Activated CD8-positive, alpha-beta memory T cell treated with anti-CD3 and anti-CD28 coated beads, Interleukin-2, amount 10 ng/mL, durations not matched to agents 7 days and 5 days (primary cell): ENCODE measurements at regions not wholly inside any gene's neighbourhood (a gene's known extent, or its start where the extent isn't known, plus 50 kb on each side); places are given as distances from the start of the nearest gene placed in this dataset.

ENCODE experiments used
- ATAC-seq: fragments of 150-1000 bp; cut with Tn5 transposase; one replicate; pipeline ENCODE4 v1.10.0; 2021; ENCODE audit warnings: moderate library complexity
- CTCF ChIA-PET: fragments of 350-600 bp; sonication (Branson Sonifier 250); formaldehyde crosslinking; loops from one replicate; lab custom pipeline; 2021; ENCODE audit warnings: antibody characterized with exemption; lab: Charles Lee
- DNase-seq: peaks from one replicate; pipeline ENCODE4 v3.0.0-alpha.2; 2020
- H3K27ac Mint-ChIP-seq: one replicate; pipeline ENCODE4 v1.8.0; 2021; ENCODE audit warnings: mild to moderate bottlenecking, mixed read lengths
- H3K27me3 Mint-ChIP-seq: one replicate; pipeline ENCODE4 v1.8.0; 2021; ENCODE audit warnings: mixed read lengths
- H3K36me3 Mint-ChIP-seq: one replicate; pipeline ENCODE4 v1.8.0; 2021; ENCODE audit warnings: mild to moderate bottlenecking, mixed read lengths
- H3K4me1 Mint-ChIP-seq: one replicate; pipeline ENCODE4 v1.8.0; 2021; ENCODE audit warnings: mixed read lengths
- H3K4me3 Mint-ChIP-seq: one replicate; pipeline ENCODE4 v1.8.0; 2021; ENCODE audit warnings: mild to moderate bottlenecking, moderate library complexity, mixed read lengths
- H3K9me3 Mint-ChIP-seq: one replicate; pipeline ENCODE4 v1.8.0; 2022; ENCODE audit warnings: low read depth, mixed read lengths

- CTCF ChIA-PET, result no interaction called here
Measured at GRCh38 chr5:118451697-118452247, 536.6 kb downstream of the DTWD2 start.

GRCh38 chr5:118450554-118451332 lies 537.6 kb downstream of the DTWD2 start:
- Mint-ChIP-seq H3K4me1 (no peaks in the 10 kb centered on the region), H3K4me3 (no peak overlapping the region), H3K36me3 (no peaks in the 10 kb centered on the region), H3K27ac (no peak overlapping the region), H3K27me3 (no peaks in the 10 kb centered on the region), H3K9me3 (no peaks in the 10 kb centered on the region)
- DNase-seq, result no peak
- CTCF ChIA-PET, result no interaction called here
- no peak for ATAC-seq

More at GRCh38 chr5:118451697-118452247, 536.6 kb downstream of the DTWD2 start:
- Mint-ChIP-seq H3K4me3 (no peak overlapping the region), H3K27ac (no peak overlapping the region), H3K4me1 (no peaks in the 10 kb centered on the region), H3K36me3 (no peaks in the 10 kb centered on the region), H3K27me3 (no peaks in the 10 kb centered on the region), H3K9me3 (no peaks in the 10 kb centered on the region)
- DNase-seq, result no peak
- ATAC-seq, result no peak

- H3K4me3 Mint-ChIP-seq, result no peak overlapping the region
Measured at GRCh38 chr5:118447350-118447749, 541.0 kb downstream of the DTWD2 start.

GRCh38 chr5:118441956-118442355 lies 546.4 kb downstream of the DTWD2 start:
- CTCF ChIA-PET, result no interaction called here
- Mint-ChIP-seq H3K9me3 (no peaks in the 10 kb centered on the region), H3K4me1 (no peaks in the 10 kb centered on the region), H3K4me3 (no peak overlapping the region), H3K27me3 (no peaks in the 10 kb centered on the region), H3K36me3 (no peaks in the 10 kb centered on the region), H3K27ac (no peak overlapping the region)
- ATAC-seq (no peak), DNase-seq (no peak)

More at GRCh38 chr5:118447350-118447749, 541.0 kb downstream of the DTWD2 start:
- CTCF ChIA-PET, result no interaction called here
- Mint-ChIP-seq H3K36me3 (no peaks in the 10 kb centered on the region), H3K27me3 (no peaks in the 10 kb centered on the region), H3K9me3 (no peaks in the 10 kb centered on the region), H3K4me1 (no peaks in the 10 kb centered on the region), H3K27ac (no peak overlapping the region)
- DNase-seq, result no peak
- no peak for ATAC-seq

- Mint-ChIP-seq H3K27me3 (no peaks in the 10 kb centered on the region), H3K9me3 (no peaks in the 10 kb centered on the region), H3K27ac (no peak overlapping the region), H3K4me3 (no peak overlapping the region), H3K4me1 (no peaks in the 10 kb centered on the region), H3K36me3 (no peaks in the 10 kb centered on the region)
- ATAC-seq (no peak), DNase-seq (no peak)
- CTCF ChIA-PET, result no interaction called here
Measured at GRCh38 chr5:118441034-118441433, 547.3 kb downstream of the DTWD2 start.

- ATAC-seq, result no peak
- Mint-ChIP-seq H3K4me1 (no peaks in the 10 kb centered on the region), H3K4me3 (no peak overlapping the region), H3K36me3 (no peaks in the 10 kb centered on the region), H3K27me3 (no peaks in the 10 kb centered on the region), H3K27ac (no peak overlapping the region), H3K9me3 (no peaks in the 10 kb centered on the region)
- CTCF ChIA-PET, result no interaction called here
- DNase-seq, result no peak
Measured at GRCh38 chr5:118440496-118440895, 547.9 kb downstream of the DTWD2 start.

GRCh38 chr5:118439831-118440230 lies 548.5 kb downstream of the DTWD2 start:
- no peak for DNase-seq
- no peaks in the 10 kb centered on the region for H3K36me3 Mint-ChIP-seq
- no peak overlapping the region for H3K27ac Mint-ChIP-seq
- no peak overlapping the region for H3K4me3 Mint-ChIP-seq
- H3K27me3 Mint-ChIP-seq, result no peaks in the 10 kb centered on the region
- CTCF ChIA-PET, result no interaction called here
- ATAC-seq, result no peak
- H3K4me1 Mint-ChIP-seq, result no peaks in the 10 kb centered on the region
- no peaks in the 10 kb centered on the region for H3K9me3 Mint-ChIP-seq

GRCh38 chr5:118435131-118435530 lies 553.2 kb downstream of the DTWD2 start:
- no peaks in the 10 kb centered on the region for H3K9me3 Mint-ChIP-seq
- no peaks in the 10 kb centered on the region for H3K27me3 Mint-ChIP-seq
- no peak overlapping the region for H3K27ac Mint-ChIP-seq
- ATAC-seq, result no peak
- H3K4me3 Mint-ChIP-seq, result no peak overlapping the region
- no peaks in the 10 kb centered on the region for H3K4me1 Mint-ChIP-seq
- no peak for DNase-seq
- CTCF ChIA-PET, result no interaction called here
- no peaks in the 10 kb centered on the region for H3K36me3 Mint-ChIP-seq

- Mint-ChIP-seq H3K4me1 (no peaks in the 10 kb centered on the region), H3K27ac (no peak overlapping the region), H3K36me3 (no peaks in the 10 kb centered on the region), H3K4me3 (no peak overlapping the region), H3K27me3 (no peaks in the 10 kb centered on the region), H3K9me3 (no peaks in the 10 kb centered on the region)
- CTCF ChIA-PET, result no interaction called here
- ATAC-seq (no peak), DNase-seq (no peak)
Measured at GRCh38 chr5:118434522-118434921, 553.8 kb downstream of the DTWD2 start.

- Mint-ChIP-seq H3K4me1 (no peaks in the 10 kb centered on the region), H3K27me3 (no peaks in the 10 kb centered on the region), H3K36me3 (no peaks in the 10 kb centered on the region), H3K27ac (no peak overlapping the region), H3K4me3 (no peak overlapping the region), H3K9me3 (peaks cover 3% of the 10 kb centered on the region)
- DNase-seq (no peak), ATAC-seq (no peak)
- CTCF ChIA-PET, result no interaction called here
Measured at GRCh38 chr5:118430076-118430475, 558.3 kb downstream of the DTWD2 start.

- no peak for ATAC-seq
- DNase-seq, result no peak
- CTCF ChIA-PET, result no interaction called here
- Mint-ChIP-seq H3K4me3 (no peak overlapping the region), H3K9me3 (peaks cover 7% of the 10 kb centered on the region), H3K27ac (no peak overlapping the region), H3K27me3 (no peaks in the 10 kb centered on the region), H3K4me1 (no peaks in the 10 kb centered on the region), H3K36me3 (no peaks in the 10 kb centered on the region)
Measured at GRCh38 chr5:118407958-118408357, 580.4 kb downstream of the DTWD2 start.

GRCh38 chr5:118405650-118406061 lies 582.7 kb downstream of the DTWD2 start:
- Mint-ChIP-seq H3K4me3 (no peak overlapping the region), H3K9me3 (peaks cover 7% of the 10 kb centered on the region), H3K4me1 (no peaks in the 10 kb centered on the region), H3K36me3 (no peaks in the 10 kb centered on the region), H3K27me3 (no peaks in the 10 kb centered on the region), H3K27ac (no peak overlapping the region)
- DNase-seq (no peak), ATAC-seq (no peak)
- CTCF ChIA-PET, result no interaction called here

- CTCF ChIA-PET, result no interaction called here
- ATAC-seq (no peak), DNase-seq (no peak)
- H3K27ac Mint-ChIP-seq, result no peak overlapping the region
- H3K36me3 Mint-ChIP-seq, result no peaks in the 10 kb centered on the region
- H3K27me3 Mint-ChIP-seq, result no peaks in the 10 kb centered on the region
- H3K4me3 Mint-ChIP-seq, result no peak overlapping the region
- no peaks in the 10 kb centered on the region for H3K4me1 Mint-ChIP-seq
- no peaks in the 10 kb centered on the region for H3K9me3 Mint-ChIP-seq
Measured at GRCh38 chr5:118397236-118397635, 591.1 kb downstream of the DTWD2 start.

- no peaks in the 10 kb centered on the region for H3K27me3 Mint-ChIP-seq
- no peaks in the 10 kb centered on the region for H3K36me3 Mint-ChIP-seq
- CTCF ChIA-PET, result no interaction called here
- H3K4me3 Mint-ChIP-seq, result no peak overlapping the region
- H3K4me1 Mint-ChIP-seq, result no peaks in the 10 kb centered on the region
- no peaks in the 10 kb centered on the region for H3K9me3 Mint-ChIP-seq
- H3K27ac Mint-ChIP-seq, result no peak overlapping the region
- DNase-seq (no peak), ATAC-seq (no peak)
Measured at GRCh38 chr5:118392491-118392890, 595.9 kb downstream of the DTWD2 start.
